ENCODE measurements at regions not wholly inside any gene's neighbourhood (a gene's known extent, or its start where the extent isn't known, plus 50 kb on each side); places are given as distances from the start of the nearest gene placed in this dataset.

DNA sequence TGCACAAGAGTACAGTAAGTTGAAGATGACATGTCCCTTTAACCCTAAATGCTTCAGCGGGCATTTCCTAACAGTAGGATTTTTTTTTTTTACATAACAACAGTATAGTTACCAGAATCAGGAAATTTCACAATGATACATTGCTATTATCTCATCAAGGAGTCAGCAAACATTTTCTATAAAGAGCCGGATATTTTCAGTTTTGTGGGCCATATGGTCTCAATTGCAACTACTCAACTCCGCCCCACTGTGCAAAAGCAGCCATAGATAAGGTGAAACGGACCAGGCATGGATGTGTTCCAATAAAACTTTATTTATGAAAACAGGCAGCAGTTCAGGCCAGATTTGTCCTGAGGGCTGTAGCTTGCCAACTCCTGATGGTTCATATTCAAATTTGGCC is 130.6 kb downstream of the SMAD6 start:
- H3K36me3 Mint-ChIP-seq (ENCODE audit: low read depth): no peaks in the 10 kb centered on the region
- H3K27ac Mint-ChIP-seq: no peak overlapping the region
- Histone ChIP-seq H3K4me3 (ENCODE audit: low read length) (no peak overlapping the region), H3K27me3 (ENCODE audit: control insufficient read depth, insufficient read depth, low read length, poor library complexity, severe bottlenecking) (no peaks in the 10 kb centered on the region), H3K4me1 (ENCODE audit: control insufficient read depth, insufficient read depth, low read length) (peaks cover 9% of the 10 kb centered on the region), H3K27ac (ENCODE audit: low read depth, low read length) (no peak overlapping the region), H3K9me3 (ENCODE audit: control insufficient read depth, low read length) (peaks cover 5% of the 10 kb centered on the region), H3K36me3 (ENCODE audit: control insufficient read depth, insufficient read depth, low read length) (no peaks in the 10 kb centered on the region), H3K9ac (ENCODE audit: extremely low read depth, low read length, poor library complexity, severe bottlenecking) (no peak overlapping the region)
- H3K4me3 Mint-ChIP-seq: no peak overlapping the region
- no peaks in the 10 kb centered on the region for H3K9me3 Mint-ChIP-seq
- H3K27me3 Mint-ChIP-seq (ENCODE audit: insufficient read depth): no peaks in the 10 kb centered on the region
- TF ChIP-seq, protein P1, sequence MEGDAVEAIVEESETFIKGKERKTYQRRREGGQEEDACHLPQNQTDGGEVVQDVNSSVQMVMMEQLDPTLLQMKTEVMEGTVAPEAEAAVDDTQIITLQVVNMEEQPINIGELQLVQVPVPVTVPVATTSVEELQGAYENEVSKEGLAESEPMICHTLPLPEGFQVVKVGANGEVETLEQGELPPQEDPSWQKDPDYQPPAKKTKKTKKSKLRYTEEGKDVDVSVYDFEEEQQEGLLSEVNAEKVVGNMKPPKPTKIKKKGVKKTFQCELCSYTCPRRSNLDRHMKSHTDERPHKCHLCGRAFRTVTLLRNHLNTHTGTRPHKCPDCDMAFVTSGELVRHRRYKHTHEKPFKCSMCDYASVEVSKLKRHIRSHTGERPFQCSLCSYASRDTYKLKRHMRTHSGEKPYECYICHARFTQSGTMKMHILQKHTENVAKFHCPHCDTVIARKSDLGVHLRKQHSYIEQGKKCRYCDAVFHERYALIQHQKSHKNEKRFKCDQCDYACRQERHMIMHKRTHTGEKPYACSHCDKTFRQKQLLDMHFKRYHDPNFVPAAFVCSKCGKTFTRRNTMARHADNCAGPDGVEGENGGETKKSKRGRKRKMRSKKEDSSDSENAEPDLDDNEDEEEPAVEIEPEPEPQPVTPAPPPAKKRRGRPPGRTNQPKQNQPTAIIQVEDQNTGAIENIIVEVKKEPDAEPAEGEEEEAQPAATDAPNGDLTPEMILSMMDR (conservative IDR thresholded peaks at IDR 0.05): no peak
- H3K4me1 Mint-ChIP-seq: peaks cover 28% of the 10 kb centered on the region
- 94 to 96% methylated on average over 3 to 4 of the region's 4 CpGs for WGBS, 2 experiments (ENCODE audit: insufficient coverage in 1 of 2, insufficient read length in 1 of 2)
- no peak for DNase-seq

DNA sequence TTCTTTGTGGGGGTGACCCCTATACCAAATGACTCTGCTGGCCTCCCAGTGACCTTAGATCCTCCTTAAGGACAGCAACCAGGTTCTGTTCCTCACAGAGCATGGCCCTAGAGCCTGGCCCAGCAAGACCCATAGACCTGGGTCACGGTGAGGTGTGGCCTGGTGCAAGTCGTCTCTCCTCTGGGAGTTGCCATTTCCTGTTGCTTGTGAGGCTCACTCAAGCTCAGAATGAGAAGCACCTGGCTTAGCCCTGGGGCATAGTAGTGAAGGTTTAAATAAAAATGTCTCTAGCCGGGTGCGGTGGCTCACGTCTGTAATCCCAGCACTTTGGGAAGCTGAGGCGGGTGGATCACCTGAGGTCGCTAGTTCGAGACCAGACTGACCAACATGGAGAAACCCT is 131.3 kb downstream of the SMAD6 start:
- no peaks in the 10 kb centered on the region for H3K27me3 ChIP-seq (ENCODE audit: control insufficient read depth, insufficient read depth, low read length, poor library complexity, severe bottlenecking)
- Mint-ChIP-seq H3K27me3 (ENCODE audit: insufficient read depth) (no peaks in the 10 kb centered on the region), H3K4me3 (no peak overlapping the region), H3K4me1 (peaks cover 21% of the 10 kb centered on the region), H3K9me3 (no peaks in the 10 kb centered on the region), H3K36me3 (ENCODE audit: low read depth) (no peaks in the 10 kb centered on the region), H3K27ac (peak overlapping the region; percentile 80)
- H3K36me3 ChIP-seq (ENCODE audit: control insufficient read depth, insufficient read depth, low read length): no peaks in the 10 kb centered on the region
- no peak overlapping the region for H3K27ac ChIP-seq (ENCODE audit: low read depth, low read length)
- H3K4me3 ChIP-seq (ENCODE audit: low read length): no peak overlapping the region
- no peak overlapping the region for H3K9ac ChIP-seq (ENCODE audit: extremely low read depth, low read length, poor library complexity, severe bottlenecking)
- 95 to 97% methylated on average over 7 to 8 of the region's 8 CpGs for WGBS, 2 experiments (ENCODE audit: insufficient coverage in 1 of 2, insufficient read length in 1 of 2)
- H3K9me3 ChIP-seq (ENCODE audit: control insufficient read depth, low read length): peaks cover 5% of the 10 kb centered on the region
- TF ChIP-seq, protein P1 (conservative IDR thresholded peaks at IDR 0.05): no peak
- no peak for DNase-seq
- peaks cover 12% of the 10 kb centered on the region for H3K4me1 ChIP-seq (ENCODE audit: control insufficient read depth, insufficient read depth, low read length)

DNA sequence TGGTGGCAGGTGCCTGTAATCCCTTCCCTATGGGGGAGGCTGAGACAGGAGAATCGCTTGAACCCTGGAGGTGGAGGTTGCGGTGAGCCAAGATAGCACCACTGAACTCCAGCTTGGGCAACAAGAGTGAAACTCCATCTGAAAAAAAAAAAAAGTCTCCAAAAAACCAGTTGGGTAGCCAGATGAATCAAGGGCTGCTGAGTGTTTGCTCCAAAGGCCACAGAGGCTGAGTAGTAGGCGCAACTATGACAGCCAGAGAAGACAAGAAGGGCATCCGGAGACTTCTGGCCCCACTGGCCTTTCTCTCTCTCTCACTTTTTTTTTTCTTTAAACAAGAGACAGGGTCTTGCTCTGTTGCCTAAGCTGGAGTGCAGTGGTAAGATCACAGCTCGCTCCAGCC is 131.8 kb downstream of the SMAD6 start:
- Mint-ChIP-seq H3K4me3 (no peak overlapping the region), H3K36me3 (ENCODE audit: low read depth) (no peaks in the 10 kb centered on the region), H3K27ac (peak overlapping the region; percentile 80), H3K4me1 (peaks cover 21% of the 10 kb centered on the region), H3K27me3 (ENCODE audit: insufficient read depth) (no peaks in the 10 kb centered on the region), H3K9me3 (no peaks in the 10 kb centered on the region)
- peaks cover 12% of the 10 kb centered on the region for H3K4me1 ChIP-seq (ENCODE audit: control insufficient read depth, insufficient read depth, low read length)
- no peaks in the 10 kb centered on the region for H3K27me3 ChIP-seq (ENCODE audit: control insufficient read depth, insufficient read depth, low read length, poor library complexity, severe bottlenecking)
- no peak overlapping the region for H3K4me3 ChIP-seq (ENCODE audit: low read length)
- TF ChIP-seq, protein P1 (conservative IDR thresholded peaks at IDR 0.05): no peak
- H3K27ac ChIP-seq (ENCODE audit: low read depth, low read length): no peak overlapping the region
- H3K9ac ChIP-seq (ENCODE audit: extremely low read depth, low read length, poor library complexity, severe bottlenecking): no peak overlapping the region
- peaks cover 5% of the 10 kb centered on the region for H3K9me3 ChIP-seq (ENCODE audit: control insufficient read depth, low read length)
- no peak for DNase-seq
- no peaks in the 10 kb centered on the region for H3K36me3 ChIP-seq (ENCODE audit: control insufficient read depth, insufficient read depth, low read length)
- 93 to 94% methylated on average over 3 to 5 of the region's 5 CpGs for WGBS, 2 experiments (ENCODE audit: insufficient coverage in 1 of 2, insufficient read length in 1 of 2)
